GM23338 (cell line): ENCODE measurements at regions not wholly inside any gene's neighbourhood (a gene's known extent, or its start where the extent isn't known, plus 50 kb on each side); places are given as distances from the start of the nearest gene placed in this dataset.

Experiments used
- ATAC-seq: fragments of 200-7000 bp; cut with Tn5 transposase; 3 replicates; pipeline ENCODE4 v1.9.1; 2020
- DNase-seq: peaks from one replicate; pipeline ENCODE4 v3.0.0-alpha.2; 2015; ENCODE audit warnings: low spot score
- H2AFZ ChIP-seq: fragments of 200-600 bp; sonication (generic); 2 replicates; pipeline ENCODE4 v1.8.0; 2016; ENCODE audit warnings: antibody characterized with exemption, mild to moderate bottlenecking, moderate library complexity
- H3F3A ChIP-seq: fragments of 200-600 bp; sonication (generic); replicated peaks from 2 replicates; pipeline ENCODE4 v1.8.0; 2017; ENCODE audit warnings: antibody characterized with exemption, mixed run types, low read depth
- H3K27ac ChIP-seq: fragments of 200-600 bp; sonication (generic); 2 replicates; pipeline ENCODE4 v1.6.1; 2016; ENCODE audit warnings: low read depth
- H3K27me3 ChIP-seq: fragments of 200-600 bp; sonication (generic); 2 replicates; pipeline ENCODE4 v1.8.0; 2016; ENCODE audit warnings: mild to moderate bottlenecking, mixed run types, moderate library complexity; ENCODE audit not compliant: insufficient read depth
- H3K36me3 ChIP-seq: fragments of 200-600 bp; sonication (generic); 2 replicates; pipeline ENCODE4 v1.8.0; 2016; ENCODE audit warnings: mild to moderate bottlenecking; ENCODE audit not compliant: insufficient read depth
- H3K4me1 ChIP-seq: fragments of 200-600 bp; sonication (generic); 2 replicates; pipeline ENCODE4 v1.8.0; 2016; ENCODE audit warnings: mild to moderate bottlenecking, moderate library complexity; ENCODE audit not compliant: insufficient read depth
- H3K4me2 ChIP-seq: fragments of 200-600 bp; sonication (generic); 2 replicates; pipeline ENCODE4 v1.7.1; 2017; ENCODE audit warnings: mixed run types
- H3K4me3 ChIP-seq: fragments of 200-600 bp; sonication (generic); 2 replicates; pipeline ENCODE4 v1.6.1; 2016; ENCODE audit warnings: mixed run types
- H3K79me2 ChIP-seq: fragments of 200-600 bp; sonication (generic); replicated peaks from 2 replicates; pipeline ENCODE4 v1.8.0; 2017; ENCODE audit warnings: mild to moderate bottlenecking; ENCODE audit not compliant: insufficient read depth
- H3K9me2 ChIP-seq: fragments of 200-600 bp; sonication (generic); 2 replicates; pipeline ENCODE4 v1.8.0; 2017; ENCODE audit not compliant: insufficient read depth
- H4K20me1 ChIP-seq: fragments of 200-600 bp; sonication (generic); replicated peaks from 2 replicates; pipeline ENCODE4 v1.8.0; 2017; ENCODE audit warnings: mild to moderate bottlenecking; ENCODE audit not compliant: insufficient read depth
- H3K27ac Mint-ChIP-seq: 2 replicates; pipeline ENCODE4 v1.8.0; 2020; ENCODE audit warnings: inconsistent platforms, mild to moderate bottlenecking, moderate library complexity, mixed read lengths
- H3K27me3 Mint-ChIP-seq: 3 replicates; pipeline ENCODE4 v1.8.0; 2022; ENCODE audit warnings: low read depth, mild to moderate bottlenecking, moderate library complexity, mixed read lengths, inconsistent platforms; ENCODE audit not compliant: insufficient read depth, poor library complexity
- H3K36me3 Mint-ChIP-seq: 3 replicates; pipeline ENCODE4 v1.8.0; 2021; ENCODE audit warnings: low read depth, mild to moderate bottlenecking, inconsistent platforms, moderate library complexity, mixed read lengths
- H3K4me1 Mint-ChIP-seq: 3 replicates; pipeline ENCODE4 v1.8.0; 2020; ENCODE audit warnings: mild to moderate bottlenecking, inconsistent platforms, mixed read lengths
- H3K4me3 Mint-ChIP-seq: 3 replicates; pipeline ENCODE4 v1.8.0; 2021; ENCODE audit warnings: moderate library complexity, mild to moderate bottlenecking, inconsistent platforms, mixed read lengths
- H3K9me3 Mint-ChIP-seq: 3 replicates; pipeline ENCODE4 v1.8.0; 2020; ENCODE audit warnings: moderate library complexity, mild to moderate bottlenecking, inconsistent platforms, mixed read lengths
- CREB1 ChIP-seq: fragments of 250-450 bp; sonication (Bioruptor Pico); IDR thresholded peaks from 2 replicates; pipeline ENCODE4 v1.5.0; 2020; ENCODE audit warnings: low read depth, mild to moderate bottlenecking, moderate library complexity
- ETS1 ChIP-seq: IDR thresholded peaks from 2 replicates; pipeline ENCODE4 v1.6.1; 2016; ENCODE audit warnings: antibody characterized with exemption
- EZH2 ChIP-seq: fragments of 200-600 bp; sonication (generic); IDR thresholded peaks from one replicate; pipeline ENCODE4 v1.8.0; 2017; ENCODE audit warnings: antibody characterized with exemption, mild to moderate bottlenecking, low read depth; ENCODE audit not compliant: unreplicated experiment
- EZH2phosphoT487 ChIP-seq: fragments of 200-600 bp; sonication (generic); IDR thresholded peaks from one replicate; pipeline ENCODE4 v1.8.1; 2018; ENCODE audit warnings: antibody characterized with exemption; ENCODE audit not compliant: unreplicated experiment
- JUNB ChIP-seq: IDR thresholded peaks from one replicate; pipeline ENCODE4 v1.6.1; 2016; ENCODE audit warnings: antibody characterized with exemption; ENCODE audit not compliant: unreplicated experiment
- POLR2AphosphoS5 ChIP-seq: IDR thresholded peaks from 2 replicates; pipeline ENCODE4 v1.6.1; 2016; ENCODE audit warnings: antibody characterized with exemption, low read depth
- REST ChIP-seq: IDR thresholded peaks from one replicate; pipeline ENCODE4 v1.6.1; 2018; ENCODE audit warnings: antibody characterized with exemption; ENCODE audit not compliant: unreplicated experiment
- STAT1 ChIP-seq: IDR thresholded peaks from one replicate; pipeline ENCODE4 v1.6.1; 2016; ENCODE audit warnings: antibody characterized with exemption; ENCODE audit not compliant: unreplicated experiment
- ZNF114 ChIP-seq: fragments of 250-450 bp; sonication (Bioruptor Pico); IDR thresholded peaks from 2 replicates; pipeline ENCODE4 v1.5.0; 2020; ENCODE audit warnings: mild to moderate bottlenecking, moderate library complexity
- ZNF331 ChIP-seq: fragments of 250-450 bp; sonication (Bioruptor Pico); IDR thresholded peaks from 2 replicates; pipeline ENCODE4 v1.5.0; 2020; ENCODE audit warnings: low read depth, mild to moderate bottlenecking, moderate library complexity
- ZNF462 ChIP-seq: fragments of 250-450 bp; sonication (Bioruptor Pico); IDR thresholded peaks from 2 replicates; pipeline ENCODE4 v1.5.0; 2020; ENCODE audit warnings: mild to moderate bottlenecking, moderate library complexity

- Mint-ChIP-seq H3K36me3 (no peaks in the 10 kb centered on the region), H3K27me3 (peaks cover 9% of the 10 kb centered on the region), H3K4me1 (no peaks in the 10 kb centered on the region), H3K27ac (no peak overlapping the region), H3K4me3 (no peak overlapping the region), H3K9me3 (no peaks in the 10 kb centered on the region; the same call in 2 of the 3 replicates)
- Histone ChIP-seq H3K4me1 (no peaks in the 10 kb centered on the region; the same call in 1 of the 2 replicates), H3F3A (no peaks in the 10 kb centered on the region), H3K27ac (no peak overlapping the region), H3K36me3 (no peaks in the 10 kb centered on the region), H3K27me3 (no peaks in the 10 kb centered on the region), H3K9me2 (peaks cover 12% of the 10 kb centered on the region; the same call in 1 of the 2 replicates), H3K79me2 (no peaks in the 10 kb centered on the region), H4K20me1 (no peaks in the 10 kb centered on the region), H2AFZ (no peak overlapping the region), H3K4me2 (no peak overlapping the region), H3K4me3 (no peak overlapping the region)
- ATAC-seq, result no peak
- no peak for DNase-seq
- TF ChIP-seq EZH2 (no peak), JUNB (no peak), STAT1 (no peak), POLR2AphosphoS5 (no peak), EZH2phosphoT487 (no peak)
Observed at GRCh38 chr12:25615119-25615518, 62.0 kb upstream of the LMNTD1 start.

GRCh38 chr12:25616286-25616685 is 63.2 kb upstream of the LMNTD1 start:
- Histone ChIP-seq H3F3A (no peaks in the 10 kb centered on the region), H3K27ac (no peak overlapping the region), H3K9me2 (peaks cover 12% of the 10 kb centered on the region), H3K27me3 (no peaks in the 10 kb centered on the region), H2AFZ (no peak overlapping the region), H3K4me2 (no peak overlapping the region), H3K4me1 (no peaks in the 10 kb centered on the region; the same call in 1 of the 2 replicates), H4K20me1 (no peaks in the 10 kb centered on the region), H3K36me3 (no peaks in the 10 kb centered on the region), H3K4me3 (no peak overlapping the region), H3K79me2 (no peaks in the 10 kb centered on the region)
- Mint-ChIP-seq H3K27ac (no peak overlapping the region), H3K4me1 (peaks cover 4% of the 10 kb centered on the region; the same call in 1 of the 3 replicates), H3K27me3 (peaks cover 7% of the 10 kb centered on the region), H3K9me3 (no peaks in the 10 kb centered on the region; the same call in 2 of the 3 replicates), H3K36me3 (no peaks in the 10 kb centered on the region), H3K4me3 (no peak overlapping the region)
- no peak for DNase-seq
- no peak for ATAC-seq
- no peak for TF ChIP-seq ZNF462 (CRISPR knock-in tag)
- TF ChIP-seq ETS1, result no peak
- no peak for TF ChIP-seq ZNF114 (CRISPR knock-in tag)
- TF ChIP-seq REST, result no peak
- no peak for TF ChIP-seq ZNF331 (CRISPR knock-in tag)
- no peak for TF ChIP-seq CREB1 (CRISPR knock-in tag)
